ENCODE measurements at regions not wholly inside any gene's neighbourhood (a gene's known extent, or its start where the extent isn't known, plus 50 kb on each side); places are given as distances from the start of the nearest gene placed in this dataset.

- Histone ChIP-seq H3K36me3 (ENCODE audit: insufficient read depth, low read length) (no peaks in the 10 kb centered on the region), H3K9me3 (ENCODE audit: low read length) (no peaks in the 10 kb centered on the region), H3K4me3 (ENCODE audit: low read length) (no peak overlapping the region), H3K27ac (ENCODE audit: low read length) (no peak overlapping the region), H3K27me3 (ENCODE audit: insufficient read depth, low read depth, low read length) (no peaks in the 10 kb centered on the region), H3K9me2 (ENCODE audit: insufficient read depth, low read length) (no peaks in the 10 kb centered on the region), H3F3A (ENCODE audit: insufficient read depth, low read length, poor library complexity, severe bottlenecking) (no peaks in the 10 kb centered on the region), H4K20me1 (ENCODE audit: insufficient read depth) (no peaks in the 10 kb centered on the region), H3K79me2 (replicated peaks; ENCODE audit: insufficient read depth, low read length) (no peaks in the 10 kb centered on the region), H3K4me2 (ENCODE audit: low read length) (no peak overlapping the region), H3K9ac (ENCODE audit: low read length) (no peak overlapping the region), H2AFZ (ENCODE audit: low read depth, low read length) (no peak overlapping the region)
- TF ChIP-seq RAD21 (conservative IDR thresholded peaks at IDR 0.05) (no peak), POLR2AphosphoS5 (IDR thresholded peaks at IDR 0.05) (no peak), REST (IDR thresholded peaks at IDR 0.05; ENCODE audit: borderline replicate concordance) (no peak), MXI1 (conservative IDR thresholded peaks at IDR 0.05; ENCODE audit: poor library complexity, severe bottlenecking) (no peak), TAF1 (IDR thresholded peaks at IDR 0.05; ENCODE audit: low read depth) (no peak), EP300 (conservative IDR thresholded peaks at IDR 0.05; ENCODE audit: poor library complexity, severe bottlenecking) (no peak), CTCF (IDR thresholded peaks at IDR 0.05; ENCODE audit: poor library complexity, severe bottlenecking) (no peak), SMC3 (conservative IDR thresholded peaks at IDR 0.05; ENCODE audit: poor library complexity) (no peak), EZH2 (IDR thresholded peaks at IDR 0.05; ENCODE audit: borderline replicate concordance, insufficient read depth, low read length, poor library complexity, severe bottlenecking) (no peak)
Measured at GRCh38 chr9:102114557-102114956, 376.1 kb upstream of the GRIN3A start.

GRCh38 chr9:102113191-102113590, 374.7 kb upstream of the GRIN3A start:
- Histone ChIP-seq H2AFZ (ENCODE audit: low read depth, low read length) (no peak overlapping the region), H3F3A (ENCODE audit: insufficient read depth, low read length, poor library complexity, severe bottlenecking) (no peaks in the 10 kb centered on the region), H3K27me3 (ENCODE audit: insufficient read depth, low read depth, low read length) (no peaks in the 10 kb centered on the region), H3K79me2 (replicated peaks; ENCODE audit: insufficient read depth, low read length) (no peaks in the 10 kb centered on the region), H3K4me2 (ENCODE audit: low read length) (no peak overlapping the region), H3K36me3 (ENCODE audit: insufficient read depth, low read length) (no peaks in the 10 kb centered on the region), H4K20me1 (ENCODE audit: insufficient read depth) (no peaks in the 10 kb centered on the region), H3K9ac (ENCODE audit: low read length) (no peak overlapping the region), H3K9me2 (ENCODE audit: insufficient read depth, low read length) (no peaks in the 10 kb centered on the region), H3K9me3 (ENCODE audit: low read length) (no peaks in the 10 kb centered on the region), H3K4me3 (ENCODE audit: low read length) (no peak overlapping the region), H3K27ac (ENCODE audit: low read length) (no peak overlapping the region)
- TF ChIP-seq CTCF (IDR thresholded peaks at IDR 0.05; ENCODE audit: poor library complexity, severe bottlenecking) (no peak), RAD21 (conservative IDR thresholded peaks at IDR 0.05) (no peak), EP300 (conservative IDR thresholded peaks at IDR 0.05; ENCODE audit: poor library complexity, severe bottlenecking) (no peak), TAF1 (IDR thresholded peaks at IDR 0.05; ENCODE audit: low read depth) (no peak), MXI1 (conservative IDR thresholded peaks at IDR 0.05; ENCODE audit: poor library complexity, severe bottlenecking) (no peak), REST (IDR thresholded peaks at IDR 0.05; ENCODE audit: borderline replicate concordance) (no peak), POLR2AphosphoS5 (IDR thresholded peaks at IDR 0.05) (no peak), EZH2 (IDR thresholded peaks at IDR 0.05; ENCODE audit: borderline replicate concordance, insufficient read depth, low read length, poor library complexity, severe bottlenecking) (no peak), SMC3 (conservative IDR thresholded peaks at IDR 0.05; ENCODE audit: poor library complexity) (no peak)

Measured in neural cell (in vitro differentiated cells).